Endodermal cell (in vitro differentiated cells): ENCODE measurements at regions not wholly inside any gene's neighbourhood (a gene's known extent, or its start where the extent isn't known, plus 50 kb on each side); places are given as distances from the start of the nearest gene placed in this dataset.

Source experiments
- DNase-seq: peaks from one replicate; pipeline ENCODE4 v3.0.0-alpha.2; 2017
- H3K27ac ChIP-seq: 2 replicates; pipeline ENCODE4 v1.5.1; 2013; ENCODE audit warnings: mild to moderate bottlenecking, low read depth, low read length, moderate library complexity
- H3K27me3 ChIP-seq: 2 replicates; pipeline ENCODE4 v1.6.1; 2013; ENCODE audit warnings: mild to moderate bottlenecking, low read length, moderate library complexity; ENCODE audit not compliant: insufficient read depth, control insufficient read depth, poor library complexity, severe bottlenecking
- H3K36me3 ChIP-seq: 2 replicates; pipeline ENCODE4 v1.7.0; 2013; ENCODE audit warnings: mild to moderate bottlenecking, low read length, moderate library complexity; ENCODE audit not compliant: control insufficient read depth, insufficient read depth
- H3K4me1 ChIP-seq: one replicate; pipeline ENCODE4 v1.7.0; 2013; ENCODE audit warnings: low read length; ENCODE audit not compliant: control insufficient read depth, insufficient read depth
- H3K4me3 ChIP-seq: 2 replicates; pipeline ENCODE4 v1.5.1; 2013; ENCODE audit warnings: mild to moderate bottlenecking, low read length, moderate library complexity
- H3K9ac ChIP-seq: 2 replicates; pipeline ENCODE4 v1.6.1; 2013; ENCODE audit warnings: mild to moderate bottlenecking, low read length, moderate library complexity; ENCODE audit not compliant: poor library complexity, severe bottlenecking; ENCODE audit errors: extremely low read depth
- H3K9me3 ChIP-seq: 2 replicates; pipeline ENCODE4 v1.6.1; 2013; ENCODE audit warnings: mild to moderate bottlenecking, low read length, moderate library complexity; ENCODE audit not compliant: control insufficient read depth
- H3K27ac Mint-ChIP-seq: 2 replicates; pipeline ENCODE4 v1.8.0; 2020; ENCODE audit warnings: mixed read lengths
- H3K27me3 Mint-ChIP-seq: 2 replicates; pipeline ENCODE4 v1.8.0; 2021; ENCODE audit warnings: mild to moderate bottlenecking, mixed read lengths; ENCODE audit not compliant: insufficient read depth
- H3K36me3 Mint-ChIP-seq: 2 replicates; pipeline ENCODE4 v1.8.0; 2020; ENCODE audit warnings: low read depth, mixed read lengths
- H3K4me1 Mint-ChIP-seq: 2 replicates; pipeline ENCODE4 v1.8.0; 2020; ENCODE audit warnings: mixed read lengths
- H3K4me3 Mint-ChIP-seq: 2 replicates; pipeline ENCODE4 v1.8.0; 2020; ENCODE audit warnings: mild to moderate bottlenecking, moderate library complexity, mixed read lengths
- H3K9me3 Mint-ChIP-seq: 2 replicates; pipeline ENCODE4 v1.8.0; 2020; ENCODE audit warnings: mild to moderate bottlenecking, mixed read lengths
- WGBS, 2 experiments: methylation state at CpG; one replicate each; pipeline versions ENCODE4 v1.1.5 to v1.1.7; 2013; ENCODE audit warnings: missing lambda C conversion rate in 2 of 2, mixed read lengths in 1 of 2; ENCODE audit not compliant: insufficient coverage in 1 of 2, insufficient read length in 1 of 2; 5-methylcytosine and 5-hydroxymethylcytosine counted together
- TF ChIP-seq, protein P1 (sequence below): fragments of 200-600 bp; sonication (generic); conservative IDR thresholded peaks from 2 replicates; pipeline ENCODE4 v1.5.0; 2021; ENCODE audit warnings: antibody characterized with exemption, mild to moderate bottlenecking

- DNase-seq, result no peak
- Histone ChIP-seq H3K4me1 (no peaks in the 10 kb centered on the region), H3K4me3 (no peak overlapping the region), H3K27me3 (peaks cover 4% of the 10 kb centered on the region), H3K27ac (no peak overlapping the region), H3K9me3 (no peaks in the 10 kb centered on the region), H3K9ac (no peak overlapping the region), H3K36me3 (no peaks in the 10 kb centered on the region)
- no peaks in the 10 kb centered on the region for H3K9me3 Mint-ChIP-seq
- TF ChIP-seq, protein P1, sequence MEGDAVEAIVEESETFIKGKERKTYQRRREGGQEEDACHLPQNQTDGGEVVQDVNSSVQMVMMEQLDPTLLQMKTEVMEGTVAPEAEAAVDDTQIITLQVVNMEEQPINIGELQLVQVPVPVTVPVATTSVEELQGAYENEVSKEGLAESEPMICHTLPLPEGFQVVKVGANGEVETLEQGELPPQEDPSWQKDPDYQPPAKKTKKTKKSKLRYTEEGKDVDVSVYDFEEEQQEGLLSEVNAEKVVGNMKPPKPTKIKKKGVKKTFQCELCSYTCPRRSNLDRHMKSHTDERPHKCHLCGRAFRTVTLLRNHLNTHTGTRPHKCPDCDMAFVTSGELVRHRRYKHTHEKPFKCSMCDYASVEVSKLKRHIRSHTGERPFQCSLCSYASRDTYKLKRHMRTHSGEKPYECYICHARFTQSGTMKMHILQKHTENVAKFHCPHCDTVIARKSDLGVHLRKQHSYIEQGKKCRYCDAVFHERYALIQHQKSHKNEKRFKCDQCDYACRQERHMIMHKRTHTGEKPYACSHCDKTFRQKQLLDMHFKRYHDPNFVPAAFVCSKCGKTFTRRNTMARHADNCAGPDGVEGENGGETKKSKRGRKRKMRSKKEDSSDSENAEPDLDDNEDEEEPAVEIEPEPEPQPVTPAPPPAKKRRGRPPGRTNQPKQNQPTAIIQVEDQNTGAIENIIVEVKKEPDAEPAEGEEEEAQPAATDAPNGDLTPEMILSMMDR, result no peak
- no peak overlapping the region for H3K27ac Mint-ChIP-seq
- no peaks in the 10 kb centered on the region for H3K27me3 Mint-ChIP-seq
- H3K4me1 Mint-ChIP-seq, result peaks cover 6% of the 10 kb centered on the region
- 100% methylated on average over 1 of the region's 1 CpG; no CpG with 5 or more reads in 1 of the 2 experiments for WGBS, 2 experiments
- H3K36me3 Mint-ChIP-seq, result no peaks in the 10 kb centered on the region
- H3K4me3 Mint-ChIP-seq, result no peak overlapping the region
Observed at GRCh38 chr2:184463866-184464248, 134.5 kb upstream of the ZNF804A start.

DNA sequence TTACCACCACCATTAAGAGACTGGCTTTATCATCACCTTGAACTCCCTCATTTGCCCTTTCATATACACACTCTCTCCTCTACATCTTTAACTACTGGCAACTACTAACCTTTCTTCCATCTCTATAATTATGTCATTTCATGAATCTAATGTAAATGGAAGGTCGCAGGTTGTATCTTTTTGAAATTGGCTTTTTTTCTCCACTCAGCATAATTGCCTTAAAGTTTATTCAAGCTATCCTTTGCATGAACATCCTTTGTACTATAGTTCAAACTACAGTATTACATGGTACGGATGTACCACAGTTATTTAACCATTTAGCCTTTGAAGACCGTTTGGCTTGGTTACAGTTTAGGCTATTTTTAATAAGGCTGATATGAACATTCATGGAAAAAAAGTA, 129.5 kb upstream of the ZNF804A start:
- H3K27ac Mint-ChIP-seq, result no peak overlapping the region
- no peaks in the 10 kb centered on the region for H3K36me3 Mint-ChIP-seq
- H3K4me1 ChIP-seq, result no peaks in the 10 kb centered on the region
- H3K4me3 Mint-ChIP-seq, result no peak overlapping the region
- H3K4me3 ChIP-seq, result no peak overlapping the region
- no peak overlapping the region for H3K9ac ChIP-seq
- TF ChIP-seq, protein P1, result no peak
- no peaks in the 10 kb centered on the region for H3K9me3 Mint-ChIP-seq
- no peak overlapping the region for H3K27ac ChIP-seq
- peaks cover 4% of the 10 kb centered on the region for H3K27me3 ChIP-seq
- no peaks in the 10 kb centered on the region for H3K9me3 ChIP-seq
- peaks cover 3% of the 10 kb centered on the region for H3K4me1 Mint-ChIP-seq
- no peaks in the 10 kb centered on the region for H3K36me3 ChIP-seq
- DNase-seq, result no peak
- no peaks in the 10 kb centered on the region for H3K27me3 Mint-ChIP-seq
- 81 to 100% methylated on average over 1 to 3 of the region's 3 CpGs for whole genome bisulfite sequencing, 2 experiments

- Mint-ChIP-seq H3K4me1 (peaks cover 3% of the 10 kb centered on the region), H3K4me3 (no peak overlapping the region), H3K9me3 (no peaks in the 10 kb centered on the region), H3K27me3 (no peaks in the 10 kb centered on the region), H3K36me3 (no peaks in the 10 kb centered on the region), H3K27ac (no peak overlapping the region)
- Histone ChIP-seq H3K4me3 (no peak overlapping the region), H3K9me3 (no peaks in the 10 kb centered on the region), H3K36me3 (no peaks in the 10 kb centered on the region), H3K27ac (no peak overlapping the region), H3K27me3 (no peaks in the 10 kb centered on the region), H3K9ac (no peak overlapping the region), H3K4me1 (no peaks in the 10 kb centered on the region)
- peak; percentile 46 for DNase-seq
- TF ChIP-seq, protein P1, result no peak
- 83 to 94% methylated on average over 1 of the region's 1 CpG for WGBS, 2 experiments
Observed at GRCh38 chr2:184472481-184472880, 125.8 kb upstream of the ZNF804A start.
